Suppressor macrophage treated with lipopolysaccharide for 4 hours (primary cell): ENCODE measurements at regions not wholly inside any gene's neighbourhood (a gene's known extent, or its start where the extent isn't known, plus 50 kb on each side); places are given as distances from the start of the nearest gene placed in this dataset.
"Not testable (repeated sequence)": the region's sequence is repeated elsewhere in the genome, so short reads cannot be mapped to it uniquely, and the experiment has no call there.

Source experiments
- DNase-seq: peaks from one replicate; pipeline ENCODE4 v3.0.0-alpha.2; 2020

DNA sequence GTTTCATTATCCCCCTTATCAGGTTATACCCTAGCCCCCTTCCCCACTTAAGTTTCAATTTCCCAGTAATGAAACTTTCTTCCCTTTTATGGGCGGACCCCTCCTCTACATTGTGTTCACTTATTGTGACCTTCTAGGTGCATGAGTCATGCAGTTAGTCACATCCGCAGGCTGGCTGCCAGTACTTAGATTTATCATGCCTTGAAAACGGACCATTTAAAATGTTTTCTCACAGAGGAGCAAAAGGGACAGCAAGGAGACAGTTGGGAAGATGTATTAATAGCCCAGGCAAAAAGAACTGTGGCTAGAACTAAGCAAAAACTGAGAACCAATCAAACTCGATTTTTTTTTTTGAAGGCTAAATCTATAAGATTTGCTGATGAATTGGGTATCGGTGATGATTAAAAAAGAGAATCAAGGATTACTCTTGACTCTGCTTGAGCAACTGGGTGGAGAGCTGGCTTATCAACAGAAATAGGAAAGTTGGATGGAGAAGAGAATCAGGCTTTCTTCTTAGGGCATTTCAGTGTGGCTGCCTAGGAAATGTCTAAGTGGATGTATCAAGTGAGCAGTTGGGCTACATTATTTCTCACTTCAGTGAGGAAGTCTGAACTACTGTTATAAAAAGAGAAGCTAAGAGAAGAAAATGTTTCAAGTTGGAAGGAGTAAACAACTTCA, 615.0 kb downstream of the HINT1 start:
- DNase-seq: peak; percentile 37

DNA sequence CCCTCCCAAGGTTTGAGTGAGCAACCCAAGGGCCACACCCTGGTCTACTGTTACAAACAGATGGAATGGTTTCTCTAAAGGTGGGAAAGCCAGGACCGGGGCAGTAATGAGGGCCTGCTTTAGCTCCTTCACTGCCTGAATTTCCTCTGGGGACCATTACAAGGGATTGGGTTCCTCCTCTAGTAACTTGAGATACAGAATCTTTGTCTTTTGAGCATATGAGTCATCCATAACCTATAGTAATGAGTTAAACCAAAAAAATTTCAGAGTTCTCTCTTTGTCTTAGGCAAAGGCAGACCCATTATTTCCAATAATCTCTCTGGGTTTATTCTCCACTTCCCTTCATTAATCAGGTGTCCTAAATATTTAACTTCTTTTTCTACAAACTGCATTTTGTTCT, 618.8 kb downstream of the HINT1 start:
- no peak for DNase-seq

DNA sequence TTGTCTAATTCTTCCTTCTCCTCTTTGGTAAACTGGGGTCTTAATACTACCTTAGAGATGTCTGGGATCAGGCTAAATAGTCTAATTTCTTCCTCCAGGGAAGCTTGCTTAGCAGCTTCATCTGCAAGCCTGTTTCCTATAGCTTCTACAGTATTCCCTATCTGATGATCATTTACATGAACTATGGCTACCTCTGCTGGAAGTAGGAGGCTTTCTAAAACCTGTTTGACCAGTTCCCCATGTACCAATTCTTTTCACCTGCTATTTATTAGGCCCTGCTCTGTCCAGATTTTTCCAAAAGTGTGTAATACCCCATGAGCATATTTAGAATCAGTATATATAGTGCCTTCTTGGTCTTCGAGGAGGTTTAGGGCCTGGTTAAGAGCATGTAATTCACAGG, 619.8 kb downstream of the HINT1 start:
- no peak for DNase-seq

DNA sequence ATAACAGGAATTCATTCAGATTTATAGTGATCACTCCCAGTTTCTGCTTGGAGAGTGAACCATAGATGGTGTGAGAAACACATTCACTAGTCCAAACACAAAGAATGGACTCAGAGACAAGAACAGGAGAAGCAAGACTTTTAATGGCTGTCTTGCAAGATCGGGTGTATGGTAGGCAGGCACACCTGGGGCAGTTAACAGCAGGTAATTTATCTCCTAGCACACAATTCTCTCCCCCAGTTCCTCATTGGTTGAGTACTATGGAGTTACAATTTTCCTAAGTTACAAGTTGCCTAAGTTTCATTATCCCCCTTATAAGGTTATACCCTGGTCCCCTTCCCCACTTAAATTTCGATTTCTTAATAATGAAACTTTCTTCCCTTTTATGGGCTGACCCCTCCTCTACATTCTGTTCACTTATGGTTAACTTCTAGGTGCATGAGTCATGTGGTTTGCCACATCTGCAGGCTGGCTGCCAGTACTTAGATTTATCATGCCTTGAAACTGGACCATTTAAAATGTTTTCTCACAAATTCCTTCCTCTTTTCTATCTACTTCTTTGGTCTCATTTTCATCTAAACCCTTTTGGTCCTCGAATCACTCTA, 623.3 kb downstream of the HINT1 start:
- peak; percentile 66 for DNase-seq

DNA sequence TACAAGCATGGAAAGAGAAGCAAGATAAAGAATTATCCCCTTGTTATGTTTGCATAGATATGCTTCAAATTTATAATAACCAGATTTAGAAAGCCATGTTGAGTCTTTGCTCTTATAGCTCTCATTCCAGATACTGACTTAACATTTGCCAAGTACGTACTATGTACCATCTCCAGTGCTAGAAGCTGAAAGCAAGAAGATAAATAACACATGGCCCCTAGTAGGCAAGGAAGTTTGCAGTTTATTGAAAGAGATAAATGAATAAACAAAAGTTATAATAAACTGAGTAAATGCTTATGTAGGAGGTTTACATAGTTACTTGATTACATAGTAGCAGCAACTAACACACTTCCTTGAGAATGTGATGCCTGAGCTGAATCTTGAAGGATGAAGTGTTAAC, 628.4 kb downstream of the HINT1 start:
- DNase-seq: no peak

DNA sequence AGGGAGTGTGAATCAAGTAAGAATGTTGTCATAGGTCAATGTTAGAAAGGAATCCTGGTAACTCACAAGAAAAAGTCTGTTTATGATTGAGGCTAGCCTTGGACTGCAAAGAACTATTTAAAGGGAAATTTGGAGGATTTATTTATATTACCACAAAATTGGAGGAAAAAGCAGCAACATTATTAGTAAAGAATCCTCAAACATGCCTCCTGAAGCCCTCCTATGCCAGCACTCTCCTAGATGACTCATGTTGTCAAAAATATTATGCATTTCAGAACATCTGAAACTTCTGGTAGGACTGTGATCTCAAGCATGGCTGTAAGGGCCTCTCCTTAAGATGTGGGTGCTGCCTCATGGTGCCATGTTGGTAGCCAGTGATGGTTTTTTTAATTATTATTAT, 628.5 kb downstream of the CHSY3 start:
- DNase-seq: no peak

DNA sequence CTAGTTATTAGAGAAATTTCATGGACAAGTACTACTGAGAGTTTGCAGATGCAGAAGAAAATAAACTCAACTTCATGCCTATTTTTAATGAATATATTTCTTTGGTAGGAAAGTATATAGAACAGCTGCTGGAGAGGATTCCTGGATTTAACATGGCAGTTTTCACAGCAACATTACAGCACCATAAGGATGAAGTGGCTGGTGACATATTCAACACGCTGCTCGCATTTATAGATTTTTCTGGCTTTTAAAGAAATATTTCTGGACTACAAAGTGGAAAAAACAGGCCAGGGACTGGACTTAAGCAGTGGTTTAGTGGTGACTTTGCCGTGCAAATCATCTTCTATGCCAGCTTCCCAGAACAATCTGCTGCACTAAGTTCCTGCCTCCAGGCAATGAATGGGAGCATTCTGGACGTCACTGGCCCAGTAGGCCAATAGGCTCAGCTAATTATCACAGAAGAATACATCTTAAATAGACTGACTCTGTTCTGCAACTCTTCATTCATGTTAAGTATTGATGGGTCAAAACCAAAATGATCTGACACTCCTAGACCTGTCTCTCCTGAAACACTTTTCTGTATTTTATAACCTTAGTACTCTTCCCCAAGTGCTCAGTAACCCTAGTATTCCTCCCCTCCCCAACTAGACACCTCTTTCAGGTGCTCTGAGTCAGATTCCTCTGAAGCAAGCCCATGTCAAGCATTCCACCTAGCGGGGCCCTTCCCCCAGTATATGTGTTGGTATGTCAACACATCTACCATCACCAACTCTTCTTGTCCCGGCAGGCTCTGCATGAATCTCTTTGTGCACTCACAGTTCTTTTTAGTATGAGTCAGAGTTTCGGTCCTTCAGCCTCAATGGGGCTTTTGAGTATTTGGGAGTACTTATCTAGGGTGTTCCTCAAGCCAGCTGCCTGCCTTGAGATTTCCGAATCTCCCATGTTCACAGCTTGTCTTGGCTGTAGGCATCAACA, 625.5 kb downstream of the CHSY3 start:
- no peak for DNase-seq

DNA sequence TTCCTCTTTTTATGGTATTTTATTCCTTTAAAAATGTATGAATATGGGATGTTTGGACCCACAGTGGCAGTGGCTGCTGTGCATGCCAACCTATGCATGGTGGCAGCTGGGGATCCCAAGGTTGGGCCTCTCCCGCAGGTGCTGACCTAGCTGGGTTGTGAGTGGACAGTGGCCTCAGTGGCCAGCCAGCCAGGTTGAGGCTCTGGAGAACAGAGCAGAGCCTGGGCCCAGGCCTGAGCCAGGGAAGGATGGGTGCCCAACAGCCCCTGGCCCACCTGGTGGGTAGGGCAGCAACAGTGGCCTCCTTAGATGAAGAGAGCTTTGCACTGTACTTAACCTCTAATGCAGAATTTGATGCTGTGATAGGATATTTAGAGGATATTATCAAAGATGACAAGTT, 624.8 kb downstream of the CHSY3 start:
- DNase-seq: no peak

DNA sequence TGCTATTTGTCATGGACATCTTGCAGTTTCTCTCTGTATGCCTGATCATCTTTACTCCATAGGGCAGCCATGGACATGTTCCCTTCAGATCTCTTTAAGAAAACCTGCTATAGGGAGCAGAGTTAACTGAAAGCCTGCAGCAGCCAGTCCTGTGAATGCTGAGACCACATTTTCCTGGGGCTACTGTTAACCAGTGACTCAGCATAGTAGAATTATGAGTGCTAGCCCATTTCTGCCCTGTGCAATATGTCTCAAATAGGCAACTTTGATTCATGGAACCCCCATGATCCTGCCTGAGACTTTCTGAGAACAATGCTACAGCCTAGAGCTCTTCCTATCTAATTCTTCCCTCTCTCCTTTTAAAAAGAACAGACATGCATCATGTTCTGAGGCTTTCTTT, 624.2 kb downstream of the CHSY3 start:
- DNase-seq: no peak

DNA sequence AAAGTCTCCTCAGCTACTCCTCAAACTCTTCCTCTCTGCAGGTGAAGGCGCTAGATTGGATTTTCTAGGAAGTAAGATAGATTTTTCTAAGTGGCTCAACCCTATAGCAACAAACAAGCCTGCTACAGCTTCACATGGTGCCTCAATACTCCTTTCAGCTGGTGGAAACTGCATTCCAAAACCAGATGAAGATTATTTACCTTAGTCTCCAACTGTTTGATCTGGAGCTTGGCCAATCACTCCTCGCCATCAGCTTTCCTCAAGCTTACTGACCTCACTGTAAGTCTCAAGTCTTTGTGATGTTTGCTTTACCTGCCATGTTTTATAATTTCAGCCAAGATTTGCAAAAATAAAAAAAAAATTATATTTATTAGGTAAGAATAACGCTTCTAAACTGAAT, 622.4 kb downstream of the CHSY3 start:
- DNase-seq: no peak

DNA sequence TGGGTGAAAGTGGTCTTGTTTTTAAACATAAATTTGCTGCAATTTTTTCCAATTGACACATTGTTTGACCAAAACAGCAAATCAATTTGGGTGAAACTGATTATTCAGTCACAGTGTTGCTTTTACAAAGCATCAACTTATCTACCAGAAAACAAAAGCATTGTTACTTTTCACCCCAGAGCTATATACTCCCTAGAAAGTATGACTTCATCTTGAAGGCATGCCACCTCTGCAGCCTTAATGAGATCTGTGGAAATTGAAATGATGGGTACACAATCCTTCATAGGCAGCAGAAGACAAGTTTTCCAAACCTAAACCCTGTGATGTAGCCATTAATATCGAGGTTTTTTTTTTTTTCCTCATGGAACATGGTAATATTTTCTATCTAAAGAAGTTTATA, 615.9 kb downstream of the CHSY3 start:
- no peak for DNase-seq

DNA sequence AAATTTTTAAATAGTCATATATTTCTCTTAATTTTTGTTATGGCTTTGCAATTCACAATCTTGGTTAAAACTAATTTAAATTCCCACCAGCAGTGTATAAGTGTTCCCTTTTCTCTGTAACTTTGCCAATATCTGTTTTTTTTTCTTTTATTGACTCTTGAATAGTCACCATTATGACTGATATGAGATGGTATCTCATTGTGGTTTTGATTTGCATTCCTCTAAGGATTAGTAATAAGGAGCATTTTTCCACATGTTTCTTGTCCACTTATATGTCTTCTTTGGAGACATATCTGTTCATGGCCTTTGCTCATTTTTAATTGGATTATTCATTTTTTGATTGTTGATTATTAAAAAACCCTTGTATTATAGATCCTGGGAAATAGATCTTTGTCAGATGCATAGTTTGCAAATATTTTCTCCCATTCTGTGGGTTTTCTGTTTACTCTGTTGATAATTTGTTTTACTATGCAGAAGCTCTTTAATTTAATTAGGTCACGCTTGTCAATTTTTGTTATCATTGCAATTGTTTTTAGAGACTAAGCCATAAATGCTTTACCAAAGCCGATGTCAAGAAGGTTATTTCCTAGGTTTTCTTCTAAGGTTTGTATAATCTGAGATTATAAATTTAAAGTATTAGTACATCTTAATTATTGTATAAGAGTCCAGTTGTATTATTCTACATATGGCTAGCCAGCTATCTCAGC, 610.9 kb downstream of the CHSY3 start:
- DNase-seq: no peak

DNA sequence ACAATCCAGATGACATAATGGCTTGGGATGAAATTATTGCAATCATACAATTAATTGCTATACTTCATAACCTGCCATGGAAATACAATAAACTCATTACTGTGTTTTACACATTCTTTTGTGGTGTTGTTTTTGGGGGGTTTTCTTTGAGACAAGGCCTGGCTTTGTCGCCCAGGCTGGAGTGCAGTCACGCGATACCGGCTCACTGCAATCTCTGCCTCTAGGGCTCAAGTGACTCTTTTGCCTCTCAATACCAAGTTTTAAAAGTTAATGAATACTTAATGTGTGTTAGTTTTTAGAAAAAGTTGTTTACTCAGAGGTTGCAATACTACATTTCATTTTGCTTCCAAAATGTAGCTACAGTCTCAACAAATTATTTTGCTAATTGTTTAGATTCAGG, 598.4 kb downstream of the CHSY3 start:
- DNase-seq: no peak

DNA sequence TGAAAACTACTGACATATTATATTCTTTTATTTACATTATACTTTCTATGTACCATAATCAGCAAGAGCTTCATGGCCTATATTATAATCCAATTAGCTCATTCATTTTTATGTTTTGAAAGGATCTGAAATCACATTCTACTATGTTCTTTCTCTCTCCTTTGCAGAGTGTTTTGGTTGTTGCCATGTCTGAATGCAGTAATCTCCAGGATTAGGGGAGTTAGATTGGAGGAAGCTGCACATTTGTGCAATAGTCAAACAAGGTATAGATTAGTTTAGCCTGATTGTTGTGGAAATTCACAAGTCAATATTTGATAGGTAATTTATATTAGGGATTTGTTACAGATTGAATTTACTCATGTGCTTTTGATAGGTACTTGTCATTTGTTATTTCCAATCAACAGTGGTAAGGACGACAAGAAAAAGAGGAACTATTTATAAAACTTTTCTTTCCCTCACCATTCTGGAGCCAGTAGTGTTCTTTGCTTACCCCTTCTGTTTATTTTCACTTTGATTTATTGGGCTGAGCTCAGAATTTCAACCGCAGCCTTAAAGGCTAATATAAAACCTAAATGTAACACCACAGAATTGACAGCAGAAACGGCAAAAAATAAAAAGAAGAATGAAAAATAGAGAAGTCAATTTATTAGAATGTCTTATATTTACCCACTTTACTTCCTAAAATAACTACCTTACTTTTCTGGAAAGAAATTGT, 597.0 kb downstream of the CHSY3 start:
- DNase-seq: no peak

DNA sequence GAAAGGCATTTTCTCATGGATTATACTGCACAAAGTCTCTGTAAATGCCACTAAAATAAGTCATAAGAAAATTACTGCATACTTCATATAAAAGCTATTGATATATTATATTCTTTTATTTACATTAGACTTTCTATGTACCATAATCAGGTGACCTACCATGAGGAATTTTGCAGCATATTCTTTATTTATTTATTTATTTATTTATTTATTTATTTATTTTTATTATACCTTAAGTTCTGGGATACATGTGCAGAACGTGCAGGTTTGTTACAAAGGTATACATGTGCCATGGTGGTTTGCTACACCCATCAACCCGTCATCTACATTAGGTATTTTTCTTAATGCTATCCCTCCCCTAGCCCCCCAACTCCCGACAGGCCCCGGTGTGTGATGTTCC, 596.2 kb downstream of the CHSY3 start:
- DNase-seq: not testable (repeated sequence)

DNA sequence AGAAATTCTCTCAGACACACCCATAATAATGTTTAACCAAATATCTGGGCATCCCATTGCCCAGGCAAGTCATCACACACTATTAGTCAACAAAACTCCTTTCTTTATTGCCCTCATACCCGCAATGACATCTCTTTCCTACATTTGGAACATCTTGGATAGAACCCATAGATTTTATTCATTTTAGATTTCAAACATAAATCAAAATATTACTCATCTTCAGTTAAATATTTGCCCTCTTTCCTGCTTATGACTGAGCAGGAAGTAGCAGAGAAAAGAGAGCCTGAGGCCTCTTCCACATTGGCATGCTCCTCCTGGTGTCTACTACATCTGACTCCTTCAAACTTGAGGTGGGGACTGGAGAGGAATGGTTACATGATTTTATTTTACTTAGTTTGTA, 592.0 kb downstream of the CHSY3 start:
- DNase-seq: no peak

DNA sequence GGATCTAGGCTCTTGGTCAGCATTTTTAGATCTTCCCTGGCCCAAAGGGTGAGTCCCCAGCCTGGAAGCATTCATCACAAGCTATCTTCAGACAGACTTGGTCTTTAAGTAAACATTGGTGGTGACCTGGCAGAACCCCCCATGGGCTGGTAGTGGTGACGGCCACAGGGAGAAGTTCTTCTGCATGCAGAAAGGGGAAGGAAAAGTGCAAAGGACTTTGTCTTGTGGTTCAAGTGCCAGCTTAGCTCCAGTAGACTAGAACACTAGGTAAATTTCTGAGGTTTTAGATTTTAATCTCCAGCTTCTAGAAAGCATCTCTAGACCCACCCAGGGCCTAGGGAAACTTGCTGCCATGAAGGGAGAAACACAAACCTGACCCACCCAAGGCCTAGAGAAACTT, 584.0 kb downstream of the CHSY3 start:
- DNase-seq: no peak

DNA sequence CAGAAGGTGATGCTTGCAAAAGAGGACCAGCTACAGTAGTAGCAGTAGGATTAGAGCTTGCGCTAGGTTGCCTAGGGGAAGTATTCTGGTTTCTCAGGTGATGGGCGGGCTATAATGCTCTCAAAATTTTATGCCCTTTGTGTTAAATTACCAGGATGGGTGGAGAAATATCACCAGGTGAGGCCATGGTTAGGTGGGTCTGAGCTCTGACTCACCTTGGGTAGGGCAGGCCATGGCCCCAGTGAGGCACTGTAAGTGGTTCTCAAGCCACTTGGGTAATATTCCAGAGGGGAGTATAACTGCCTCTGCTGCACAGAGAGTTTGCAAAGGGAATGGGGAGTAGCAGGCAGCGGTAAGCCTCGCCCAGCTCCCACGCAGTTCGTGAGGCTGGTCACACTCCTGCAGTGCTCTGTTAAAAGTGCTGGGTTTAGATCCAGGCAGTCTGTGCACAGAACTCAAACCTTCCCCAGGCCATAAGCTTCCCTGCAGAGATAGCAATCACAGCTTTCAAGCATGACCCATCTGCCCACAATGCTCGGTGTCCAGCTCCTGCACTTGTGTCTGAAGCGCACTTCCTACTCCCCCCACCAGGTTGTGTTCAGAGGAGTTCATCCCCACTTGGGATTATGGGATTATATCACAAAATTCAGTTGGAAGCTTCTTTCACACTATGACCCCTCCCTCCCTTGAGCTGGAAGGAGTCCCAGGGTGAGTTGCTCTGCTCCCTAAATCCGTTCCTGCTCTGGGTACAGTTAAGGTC, 575.0 kb downstream of the CHSY3 start:
- DNase-seq: no peak

DNA sequence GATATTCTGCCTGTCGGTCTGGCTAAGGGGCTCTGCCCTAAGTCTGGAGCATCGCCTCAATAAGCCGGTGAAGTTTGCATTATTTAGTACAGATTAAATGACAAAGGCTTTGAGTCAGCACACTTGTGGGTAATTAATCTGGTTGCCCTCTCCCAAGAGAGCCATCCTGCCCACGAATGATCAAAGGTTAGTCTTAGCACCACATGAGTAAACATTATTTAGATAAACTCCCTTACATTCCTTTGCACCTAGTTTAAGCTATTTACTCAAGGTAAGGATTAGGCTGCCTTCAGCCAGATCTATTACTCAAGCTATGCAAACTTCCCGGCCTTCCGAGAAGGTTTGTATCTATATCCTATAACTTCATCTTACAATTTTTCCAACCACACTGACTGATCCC, 572.1 kb downstream of the CHSY3 start:
- no peak for DNase-seq

DNA sequence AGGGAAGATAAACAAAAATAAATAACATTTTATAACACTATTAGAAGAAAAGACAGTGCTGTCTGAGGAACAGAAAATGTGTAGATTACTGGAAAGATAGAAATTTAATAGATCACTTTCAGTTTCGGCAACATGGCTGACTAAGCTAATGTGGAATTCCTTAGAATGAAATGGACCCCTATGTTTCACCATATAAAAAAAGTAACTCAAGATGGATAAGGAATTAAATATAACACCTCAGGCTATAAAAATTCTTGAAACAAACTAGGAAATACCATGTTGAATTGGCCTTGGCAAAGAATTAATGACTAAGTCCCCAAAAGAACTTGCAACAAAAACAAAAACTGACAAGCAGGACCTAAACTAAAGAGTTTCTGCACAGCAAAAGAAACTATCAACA, 558.3 kb downstream of the CHSY3 start:
- no peak for DNase-seq

DNA sequence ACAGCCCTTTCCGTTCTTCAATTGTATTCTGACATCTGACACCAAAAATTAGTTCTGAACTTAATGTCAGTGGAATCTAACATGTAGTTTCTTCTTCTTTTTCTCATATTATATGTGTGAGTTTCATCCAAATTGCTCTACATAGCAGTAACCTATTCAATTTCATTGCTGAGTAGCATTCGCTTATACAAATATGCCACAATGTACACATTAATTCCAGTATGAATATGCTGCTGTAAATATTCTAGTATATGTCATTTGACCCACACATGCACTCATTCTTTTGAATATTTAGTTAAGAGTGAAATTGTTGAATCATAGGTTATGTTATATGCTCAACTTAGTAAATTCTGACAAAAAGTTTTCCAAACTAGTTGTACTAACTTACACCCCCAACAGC, 550.9 kb downstream of the CHSY3 start:
- no peak for DNase-seq

DNA sequence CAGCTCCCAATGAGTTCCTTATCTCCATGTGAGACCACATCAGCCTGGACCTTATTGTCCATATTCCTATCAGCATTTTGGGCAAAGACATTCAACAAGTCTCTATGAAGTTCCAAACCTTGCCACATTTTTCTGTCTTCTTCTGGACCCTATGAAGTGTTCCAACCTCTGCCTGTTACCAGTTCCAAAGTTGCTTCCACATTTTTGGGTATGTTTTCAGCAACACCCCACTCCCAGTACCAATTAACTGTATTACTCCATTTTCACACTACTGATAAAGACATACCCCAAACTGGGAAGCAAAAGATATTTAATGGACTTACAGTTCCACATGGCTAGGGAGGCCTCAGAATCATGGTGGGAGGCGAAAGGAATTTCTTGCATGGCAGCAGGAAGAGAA, 548.5 kb downstream of the CHSY3 start:
- DNase-seq: no peak
